GM18858 (cell line): ENCODE measurements at regions not wholly inside any gene's neighbourhood (a gene's known extent, or its start where the extent isn't known, plus 50 kb on each side); places are given as distances from the start of the nearest gene placed in this dataset.

Experiments
- ATAC-seq: cut with Tn5 transposase; IDR thresholded peaks from one replicate; pipeline ENCODE4 v1.9.1; 2021; ENCODE audit not compliant: unreplicated experiment

DNA sequence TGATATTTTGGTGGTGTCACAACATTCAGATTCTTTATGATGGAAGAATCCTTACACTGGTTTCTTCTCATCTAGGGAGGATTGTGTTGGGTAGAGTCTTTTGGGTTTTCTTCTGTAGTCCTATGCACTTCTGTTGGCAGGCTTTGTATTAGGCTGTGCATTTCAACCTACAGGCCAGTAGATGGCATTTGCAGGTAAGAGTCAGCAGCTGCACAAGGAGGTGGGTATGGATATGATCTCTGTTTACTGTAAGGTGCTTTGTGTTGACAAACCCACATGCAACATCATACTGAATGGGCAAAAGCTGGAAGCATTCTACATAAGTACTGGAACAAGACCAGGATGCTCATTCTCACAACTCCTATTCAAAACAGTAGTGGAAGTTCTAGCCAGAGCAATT, 656.8 kb downstream of the METTL4 start:
- ATAC-seq, result no peak

DNA sequence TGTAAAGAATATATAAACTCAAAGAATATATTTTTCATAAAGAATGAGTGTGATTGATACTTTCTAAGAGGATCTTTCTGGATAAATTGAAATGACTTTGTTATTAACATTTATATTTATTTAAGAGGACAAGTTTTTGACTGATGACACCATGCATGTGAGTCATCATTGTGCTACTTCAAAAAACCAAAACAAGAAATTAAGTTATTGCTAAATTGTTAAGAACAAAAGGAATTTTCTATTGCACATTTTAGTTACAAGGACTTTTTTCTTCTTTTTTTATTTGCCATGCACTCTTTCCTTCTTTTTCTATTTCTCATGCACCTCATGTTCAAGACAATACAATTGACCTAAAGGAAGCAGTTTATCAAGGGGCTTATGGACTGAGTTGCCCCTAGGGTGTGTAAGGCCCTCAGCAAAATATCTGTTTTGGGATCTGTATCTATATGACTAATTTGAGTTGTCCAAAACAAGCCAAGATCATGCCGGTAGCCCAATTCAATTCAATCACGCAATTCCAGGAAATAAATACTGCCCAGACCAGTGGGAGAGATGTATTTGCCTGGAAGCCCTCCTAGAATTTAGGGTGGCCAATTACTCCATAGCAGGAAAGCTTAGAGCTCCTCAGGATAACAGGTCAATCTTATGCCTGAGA, 654.3 kb downstream of the METTL4 start:
- ATAC-seq, result no peak

DNA sequence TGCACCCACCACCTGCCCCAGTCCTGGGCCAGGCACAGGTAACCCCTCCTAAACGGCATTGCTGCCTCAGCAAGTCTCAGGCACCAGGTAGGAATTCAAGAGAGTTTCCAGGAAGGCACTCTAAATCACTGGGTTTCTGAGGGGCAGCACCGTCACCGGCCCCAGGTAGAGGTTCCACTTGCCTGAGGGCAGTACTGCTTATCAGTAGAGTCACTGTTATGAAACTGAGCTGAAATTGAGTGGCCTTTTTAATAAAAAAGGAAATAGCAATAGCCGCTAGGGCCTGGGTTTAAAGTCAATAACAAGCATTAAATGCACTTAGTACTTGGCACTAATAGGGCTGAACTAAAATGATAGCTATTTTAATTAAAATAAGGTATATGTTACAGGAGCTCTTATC, 653.7 kb downstream of the METTL4 start:
- no peak for ATAC-seq

DNA sequence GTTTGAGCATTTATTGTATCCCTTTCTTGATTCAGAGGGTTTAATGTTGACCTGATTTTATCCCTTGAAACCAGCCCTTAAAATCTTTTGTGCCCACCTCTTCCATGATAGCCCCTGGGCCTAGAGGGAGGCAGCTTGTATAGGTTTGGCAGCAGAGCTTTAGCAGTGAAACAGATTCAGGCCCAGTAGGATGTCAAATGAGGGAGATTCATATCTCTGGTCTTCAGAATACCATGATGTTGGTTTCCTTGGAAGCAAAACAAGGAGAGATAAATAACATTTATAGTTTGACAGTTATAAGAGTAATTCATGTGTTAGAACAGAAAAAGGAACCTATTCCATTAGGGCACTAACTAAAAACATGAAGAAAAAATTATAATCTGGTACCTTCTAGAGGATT, 649.2 kb downstream of the METTL4 start:
- ATAC-seq, result no peak

DNA sequence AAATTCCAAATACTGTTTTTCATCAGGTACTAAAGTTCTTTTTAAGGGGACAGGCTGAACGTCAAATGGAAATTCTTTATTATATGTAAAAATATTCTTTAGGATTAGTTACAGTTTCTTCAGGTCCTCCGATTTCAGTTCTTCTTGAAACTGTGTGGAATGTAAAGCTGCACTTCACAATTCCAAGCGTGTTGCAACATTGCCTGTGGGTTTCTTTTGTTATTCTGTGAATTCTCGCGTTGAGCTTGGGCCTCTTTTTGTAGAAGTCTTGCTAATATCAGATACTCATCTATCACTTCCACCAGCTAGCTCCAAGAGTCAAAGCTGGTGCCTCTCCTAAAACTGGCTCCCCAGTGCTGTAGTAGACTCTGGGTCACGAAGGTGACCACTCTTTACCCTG, 642.6 kb downstream of the METTL4 start:
- no peak for ATAC-seq

DNA sequence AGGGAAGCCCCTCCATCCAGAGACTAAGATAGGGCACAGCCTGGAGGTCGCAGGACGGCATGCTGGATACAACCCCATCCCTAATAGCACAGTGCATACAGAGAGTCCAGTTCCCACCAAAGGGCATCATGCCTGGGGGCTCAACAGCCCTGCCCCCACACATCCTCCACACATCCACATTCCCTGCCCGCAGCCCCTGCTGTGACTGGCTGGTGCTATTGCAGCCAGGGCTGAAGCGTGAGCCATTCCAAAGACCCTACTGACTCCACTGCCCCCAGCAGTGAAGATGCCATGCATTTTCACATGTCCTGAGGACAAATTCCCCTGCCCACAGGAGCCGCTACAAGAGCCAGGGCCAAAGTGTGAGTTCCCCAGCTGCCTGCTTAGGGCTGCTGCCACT, 641.6 kb downstream of the METTL4 start:
- ATAC-seq, result no peak

DNA sequence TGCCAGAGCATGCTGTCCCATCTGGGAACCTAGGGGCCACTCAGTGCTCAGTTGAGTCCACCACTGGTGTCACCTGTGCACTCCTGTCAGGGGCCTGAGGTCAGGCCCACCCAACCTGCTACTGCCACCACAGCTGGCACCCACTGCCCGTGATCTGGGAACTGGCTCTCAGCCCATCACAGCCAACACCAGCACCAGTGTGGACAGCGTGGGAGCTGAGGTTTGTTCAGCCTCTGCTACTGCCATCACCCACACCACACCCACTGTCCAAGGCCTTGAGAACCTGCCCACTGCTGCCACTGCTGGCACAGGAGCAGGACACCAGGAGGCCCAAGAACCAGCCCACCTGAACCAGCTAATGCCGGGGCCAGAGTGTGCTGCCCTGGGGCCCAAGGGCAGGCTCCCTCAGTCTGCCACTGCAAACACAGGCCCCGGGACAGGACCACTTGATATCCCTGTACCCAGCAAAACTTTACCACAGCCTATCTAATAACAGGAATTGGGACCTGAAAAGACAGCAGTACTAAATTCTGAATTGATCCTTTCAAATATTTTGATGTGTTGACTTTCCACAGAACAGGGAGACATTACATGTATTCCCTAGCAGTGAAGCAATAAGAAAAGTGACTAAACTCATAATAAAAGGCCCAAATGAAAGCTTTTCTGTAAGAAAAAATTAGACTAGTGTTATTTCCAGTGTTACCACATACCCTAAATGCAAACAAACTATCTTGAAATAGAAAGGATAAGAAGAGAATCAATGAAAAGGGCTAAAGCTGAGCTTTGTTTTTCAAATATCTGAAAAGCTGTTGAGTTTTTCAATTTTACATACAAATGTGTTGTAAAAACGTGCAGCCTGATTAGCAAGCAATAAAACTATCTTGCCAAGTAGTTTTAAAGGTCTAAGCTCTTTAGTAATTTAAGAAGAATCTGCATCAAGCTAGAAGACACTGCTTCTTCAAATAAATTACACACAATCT, 640.7 kb downstream of the METTL4 start:
- ATAC-seq, result no peak

DNA sequence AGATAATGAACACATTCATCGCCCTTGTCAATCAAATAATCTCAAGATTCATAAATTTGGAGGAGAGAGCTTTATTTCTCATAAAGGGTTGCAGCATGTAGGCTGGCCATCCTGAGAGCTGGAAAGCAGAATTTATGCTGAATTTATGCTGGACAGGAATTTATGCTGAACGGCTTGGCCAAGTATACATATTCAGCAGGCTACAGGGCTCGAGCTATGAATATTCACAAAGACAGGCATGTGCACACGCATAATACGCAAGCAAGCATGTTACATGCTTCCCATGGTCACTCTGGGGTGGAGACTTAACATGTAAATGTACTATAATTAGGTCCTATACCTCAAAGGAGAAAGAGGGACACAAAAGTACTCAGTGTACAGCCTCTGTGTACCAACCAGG, 618.8 kb downstream of the METTL4 start:
- ATAC-seq, result no peak

DNA sequence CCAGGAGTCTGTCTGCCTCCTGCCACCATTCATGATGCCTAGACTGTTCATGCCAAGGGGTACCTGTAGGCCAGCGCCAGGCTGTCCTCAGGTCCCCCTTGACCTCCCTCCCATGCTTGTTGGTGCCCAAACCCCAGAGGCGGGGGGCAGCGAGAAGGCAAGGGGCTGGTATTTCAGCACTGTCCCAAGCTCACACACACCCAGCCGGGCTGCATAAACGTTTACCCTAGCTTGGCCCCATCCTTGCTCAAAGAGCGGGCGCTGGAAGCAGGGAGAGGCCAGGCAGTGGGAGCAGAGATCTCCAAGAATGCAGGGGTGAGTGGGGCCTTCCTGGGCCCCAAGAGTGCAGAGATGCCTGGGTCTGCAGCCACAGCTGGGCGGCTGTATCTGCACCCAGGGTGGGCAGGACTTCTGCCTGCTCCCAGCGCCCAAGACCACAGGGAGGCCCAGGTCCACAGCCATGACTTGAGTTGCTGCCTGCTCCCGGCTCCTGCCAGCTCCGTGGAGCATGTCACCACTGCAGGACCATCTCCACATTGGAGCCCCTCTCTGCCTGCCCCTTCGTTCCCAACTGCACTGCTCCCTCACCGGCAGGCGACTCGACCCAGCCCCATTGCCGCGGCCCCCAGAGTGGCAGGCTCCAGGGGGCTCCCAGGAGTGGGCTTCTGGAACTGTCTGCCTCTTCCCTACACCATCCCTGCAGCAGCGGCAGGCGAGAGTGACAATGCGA, 616.6 kb downstream of the METTL4 start:
- ATAC-seq, result no peak

DNA sequence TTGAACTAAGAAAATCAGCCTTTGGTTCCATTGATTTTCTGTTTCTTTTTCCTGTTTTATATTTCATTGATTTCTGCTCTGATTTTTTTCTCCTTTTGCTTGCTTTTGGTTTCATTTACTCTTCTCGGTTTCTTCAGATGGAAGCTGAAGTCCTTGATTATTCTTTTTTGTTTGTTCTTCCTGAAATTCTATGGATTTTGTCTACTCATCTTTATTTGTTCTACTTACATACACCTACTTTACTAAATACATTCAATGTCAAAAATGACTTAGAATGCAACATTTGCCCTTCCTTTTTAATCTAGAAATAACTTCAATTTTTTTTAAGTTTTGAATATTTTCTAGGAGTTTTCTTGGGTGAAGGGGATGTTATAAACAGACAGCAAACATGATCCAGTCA, 612.5 kb downstream of the METTL4 start:
- no peak for ATAC-seq

DNA sequence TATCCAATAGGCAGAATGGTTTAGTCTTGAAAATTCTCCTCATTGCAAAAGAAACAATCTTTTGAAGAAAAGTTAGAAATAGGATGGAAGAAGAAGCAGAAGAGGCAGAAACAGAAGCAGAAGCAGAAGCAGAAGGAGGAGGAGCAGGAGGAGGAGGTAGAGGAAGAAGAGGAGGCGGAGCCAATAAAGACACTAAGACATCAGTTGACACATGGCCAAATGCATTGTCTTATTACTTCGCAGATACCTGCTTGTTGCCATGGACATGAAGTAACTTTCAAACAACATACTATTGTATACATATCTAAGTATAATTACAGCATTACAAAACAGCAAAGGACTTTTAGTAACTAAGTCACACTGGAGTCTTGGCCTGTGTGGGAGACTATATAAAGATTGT, 606.3 kb downstream of the METTL4 start:
- ATAC-seq, result no peak

DNA sequence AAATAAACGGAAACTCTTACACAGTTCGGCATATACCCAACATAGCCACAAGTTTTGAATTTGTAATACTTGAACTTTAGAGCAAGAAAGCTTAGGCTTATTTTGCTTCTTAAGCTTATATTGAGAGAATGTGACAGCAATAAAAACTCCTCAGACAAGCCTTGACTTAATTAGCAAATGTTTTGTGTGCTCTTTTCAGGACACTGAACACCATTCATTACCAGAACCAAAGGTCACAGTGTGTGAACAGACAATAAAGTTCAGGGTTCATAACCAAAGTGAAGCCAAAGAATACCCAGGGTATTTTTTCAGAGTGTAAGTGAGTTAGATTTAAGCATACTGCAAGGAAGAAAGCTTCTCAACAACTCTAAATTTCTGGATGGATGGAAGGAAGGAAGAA, 605.8 kb downstream of the METTL4 start:
- ATAC-seq, result no peak

DNA sequence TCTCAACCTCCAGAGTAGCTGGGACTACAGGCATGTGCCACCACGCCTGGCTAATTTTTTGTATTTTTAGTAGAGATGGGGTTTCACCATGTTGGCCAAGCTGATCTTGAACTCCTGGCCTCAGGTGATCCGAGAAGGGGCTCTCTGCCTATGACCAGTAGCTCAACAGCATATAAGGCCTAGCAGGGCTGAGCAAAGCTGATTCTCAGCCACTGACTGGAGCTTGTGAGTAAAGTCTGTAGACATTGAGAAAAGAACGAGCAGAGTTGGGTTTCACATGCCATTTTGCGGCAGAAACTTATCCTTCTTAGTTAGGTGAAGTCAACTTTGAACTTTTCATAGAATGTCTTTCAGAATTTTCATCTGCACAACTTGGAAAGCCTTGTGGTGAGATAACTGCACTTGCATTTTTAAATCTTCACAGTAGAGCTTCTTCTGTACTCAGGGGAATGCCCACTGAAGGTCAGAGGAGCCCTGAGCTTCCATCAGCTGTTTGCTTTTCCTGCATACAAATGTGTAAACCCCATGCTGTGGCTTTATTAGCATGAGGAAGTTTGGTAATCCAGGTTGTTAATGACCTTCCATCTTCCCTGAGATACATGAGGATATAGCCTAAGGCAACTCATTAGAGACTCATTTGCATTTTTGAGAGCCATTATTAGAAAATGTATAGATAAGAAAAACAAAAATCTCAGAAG, 602.4 kb downstream of the METTL4 start:
- ATAC-seq, result no peak

DNA sequence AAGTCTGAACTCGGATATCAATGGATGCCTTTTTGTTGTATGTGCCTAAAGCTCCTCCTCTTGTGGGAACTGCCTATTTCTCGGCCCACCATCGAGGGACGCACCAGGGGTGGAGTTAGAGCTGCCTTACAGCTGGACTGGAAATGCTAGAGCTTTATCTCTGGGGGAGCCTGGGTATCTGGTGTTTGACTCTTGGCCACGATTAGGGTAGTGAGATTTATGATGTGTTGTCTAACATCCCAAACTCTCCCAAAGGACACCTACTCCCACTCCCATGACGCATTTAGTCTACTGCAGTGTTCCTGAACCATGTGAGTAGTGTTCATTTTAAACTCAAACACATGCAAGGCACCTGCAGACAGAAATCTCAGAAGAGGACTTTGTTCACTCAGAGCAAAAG, 594.8 kb downstream of the METTL4 start:
- ATAC-seq, result no peak

DNA sequence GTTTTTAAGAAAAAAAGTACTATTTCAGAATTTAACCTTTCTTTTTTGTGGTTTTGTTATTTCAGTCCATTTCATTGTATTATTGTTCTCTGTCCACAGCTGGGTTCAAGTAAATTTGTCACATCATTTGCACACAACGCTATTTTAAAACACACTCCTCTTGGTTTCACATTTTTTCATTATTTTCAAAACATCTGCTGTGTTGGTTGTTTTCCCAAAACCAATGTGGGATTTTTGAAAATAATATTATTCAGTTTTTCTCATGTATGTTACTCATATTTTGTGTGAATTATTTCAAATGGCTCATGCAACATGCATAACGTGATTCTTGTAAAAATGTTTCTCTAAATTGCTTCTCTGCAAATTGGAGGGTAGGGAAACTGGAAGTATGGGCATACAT, 589.2 kb downstream of the METTL4 start:
- ATAC-seq, result no peak

DNA sequence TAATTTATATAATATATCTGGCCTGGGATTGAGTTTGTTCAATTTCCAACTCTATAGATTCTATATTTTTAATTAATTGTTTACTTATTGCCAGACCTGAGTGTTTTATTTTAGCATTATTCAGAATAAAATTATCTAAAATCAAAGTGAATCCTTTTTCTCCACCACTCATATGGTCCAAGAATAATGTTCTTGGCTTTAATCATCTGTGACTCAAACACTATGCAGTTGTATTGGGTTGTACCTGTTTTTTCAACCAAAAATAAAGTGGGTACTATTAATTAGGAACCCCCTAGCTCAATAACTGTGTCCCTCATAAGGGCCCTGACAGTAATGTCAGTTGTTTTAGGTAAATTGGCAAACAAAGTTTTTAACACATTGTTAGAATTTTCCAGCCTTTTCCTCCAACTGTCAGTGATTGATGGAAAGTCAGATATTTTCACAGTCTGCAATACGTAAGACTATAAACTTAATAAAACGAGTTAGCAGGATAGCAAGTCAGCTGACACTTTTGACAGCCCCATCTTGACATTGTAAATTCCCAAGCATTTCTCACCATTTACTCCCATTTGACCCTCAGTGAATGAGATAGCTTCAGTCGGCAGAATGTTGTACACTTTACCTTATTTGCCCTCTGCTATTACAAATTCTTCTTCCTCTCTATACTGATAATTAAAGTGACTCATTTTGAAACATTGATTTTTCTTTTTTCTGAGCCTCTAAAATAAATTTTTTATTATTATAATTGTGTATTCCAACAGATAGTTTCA, 587.4 kb downstream of the METTL4 start:
- ATAC-seq, result no peak

DNA sequence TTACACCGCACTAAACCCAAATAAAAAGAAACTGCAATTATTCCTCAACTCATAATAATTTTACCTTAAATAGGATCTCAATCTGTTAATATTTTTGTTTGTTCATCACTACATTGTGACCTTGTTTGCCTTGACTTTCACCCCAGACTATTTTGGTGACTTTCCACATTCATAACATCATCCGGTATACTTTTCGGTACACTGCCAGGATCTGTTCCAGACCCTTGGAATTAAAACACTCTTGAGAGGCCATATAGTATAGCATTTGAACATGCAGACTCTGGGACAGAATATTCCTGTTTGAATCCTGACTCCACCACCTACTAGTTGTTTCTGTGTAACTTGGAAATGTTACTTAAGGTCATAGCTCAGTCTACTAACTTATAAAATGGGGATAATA, 577.4 kb downstream of the METTL4 start:
- ATAC-seq, result no peak

DNA sequence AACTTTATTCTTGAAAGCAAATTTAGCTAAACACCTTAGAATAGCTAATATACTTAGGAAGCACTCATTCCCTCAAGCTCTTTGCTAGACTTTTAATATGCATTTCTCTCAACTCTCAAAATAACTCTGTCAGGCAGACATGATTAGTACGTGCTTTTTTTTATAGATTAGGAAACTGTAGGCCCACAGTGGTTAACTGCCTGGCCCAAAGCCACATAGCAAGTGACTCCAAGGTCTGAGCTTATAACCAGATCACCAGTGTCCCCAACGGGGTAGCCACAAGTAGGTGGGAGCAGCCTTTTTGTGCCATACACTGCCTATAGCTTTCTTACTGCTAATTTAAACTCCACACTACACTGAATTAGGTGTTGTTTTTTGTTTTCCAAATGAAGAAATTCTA, 576.8 kb downstream of the METTL4 start:
- no peak for ATAC-seq

DNA sequence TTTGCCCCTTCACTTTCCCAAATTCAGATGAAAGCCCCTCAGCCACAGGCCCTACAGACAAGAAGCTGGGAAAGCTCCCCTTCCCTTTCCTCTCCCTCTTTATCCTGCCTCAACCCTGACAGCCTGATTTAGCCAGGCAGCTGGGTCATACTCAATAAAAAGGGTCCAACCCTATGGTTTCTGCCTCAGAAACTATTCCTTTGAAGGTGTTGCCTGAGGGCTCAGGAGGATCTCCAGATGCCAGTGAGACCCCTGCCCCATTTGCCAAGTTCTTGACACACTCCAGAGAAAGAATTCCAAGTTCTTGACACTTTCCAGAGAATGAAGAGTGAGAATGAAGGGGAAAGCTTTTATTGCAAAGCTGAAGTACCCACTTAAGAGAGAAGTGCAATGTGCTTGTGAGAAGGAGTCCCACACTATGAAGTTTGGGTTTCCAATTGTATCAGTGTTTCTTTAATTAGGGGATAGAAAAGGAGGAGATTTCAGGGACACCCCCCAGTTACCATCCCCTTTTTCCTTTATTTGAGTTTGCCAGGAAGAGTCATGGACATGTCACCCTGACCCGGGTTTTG, 576.2 kb downstream of the METTL4 start:
- ATAC-seq, result no peak

DNA sequence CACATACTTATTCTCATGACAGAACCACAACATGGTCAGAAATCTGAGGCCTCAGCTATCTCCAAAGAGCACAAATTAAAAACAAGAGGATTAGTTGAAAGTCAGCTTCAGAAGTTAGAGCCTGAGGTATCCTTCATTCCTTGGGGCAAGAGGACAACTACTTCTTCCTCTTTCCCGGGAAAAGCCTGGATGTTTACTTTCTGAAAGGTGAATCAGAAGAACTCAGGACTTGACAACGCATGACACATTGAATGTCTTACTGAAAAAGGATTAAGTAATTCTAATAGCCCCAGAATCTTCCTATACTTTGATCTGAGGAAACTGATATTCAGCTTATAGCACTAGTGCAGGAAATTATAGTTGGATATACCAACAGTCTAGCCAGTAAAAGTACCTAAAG, 573.2 kb downstream of the METTL4 start:
- ATAC-seq, result no peak
